ENCODE measurements at regions not wholly inside any gene's neighbourhood (a gene's known extent, or its start where the extent isn't known, plus 50 kb on each side); places are given as distances from the start of the nearest gene placed in this dataset.
A peak's percentile ranks its signal among the peaks of the same experiment; 100 is the strongest.

DNA sequence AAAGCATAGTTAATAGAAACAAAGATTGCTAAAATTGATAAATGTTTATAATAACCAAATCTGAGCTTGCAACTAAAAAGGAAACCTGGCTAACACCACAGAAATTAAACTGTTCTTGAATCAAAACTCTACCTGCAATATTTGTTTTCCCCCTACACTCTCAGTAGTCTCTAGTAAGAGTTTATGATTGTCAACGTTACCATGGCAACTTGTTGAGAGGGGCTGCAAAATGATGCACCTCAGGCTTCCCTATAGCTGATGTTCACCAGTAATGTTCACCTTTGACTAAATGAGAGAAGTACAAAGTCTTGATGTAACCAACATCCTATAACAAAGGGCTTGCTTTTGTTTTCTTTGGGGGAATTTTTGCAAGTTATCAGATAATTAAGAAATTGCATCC lies 101.1 kb upstream of the FHIT start:
- no peak overlapping the region for H3K27ac Mint-ChIP-seq
- CTCF ChIA-PET = no interaction called here
- POLR2A ChIA-PET = no interaction called here

DNA sequence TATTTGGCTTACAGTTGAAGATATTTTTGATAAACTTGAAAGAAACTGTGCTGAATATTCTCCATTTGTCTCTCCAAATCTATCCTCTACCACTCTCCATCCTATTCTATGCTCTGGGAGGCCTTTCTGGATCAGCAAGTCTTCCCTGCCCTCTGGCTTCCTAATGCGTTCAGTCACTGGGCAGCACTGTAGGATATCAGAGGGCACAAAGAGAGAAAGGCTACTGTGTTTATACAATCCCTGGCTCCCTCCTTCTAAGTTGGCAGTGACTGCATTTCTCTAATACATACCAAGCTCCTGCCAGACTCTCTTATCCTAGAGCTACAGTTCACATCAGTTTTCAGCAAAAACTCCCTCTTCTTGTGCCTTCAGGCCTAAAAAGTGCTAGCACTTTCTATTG lies 102.1 kb upstream of the FHIT start:
- CTCF ChIA-PET = no interaction called here
- H3K9me3 Mint-ChIP-seq (ENCODE audit: low read depth) = no peaks in the 10 kb centered on the region
- H3K27me3 Mint-ChIP-seq = peaks cover 8% of the 10 kb centered on the region
- H3K4me1 Mint-ChIP-seq = no peaks in the 10 kb centered on the region
- ATAC-seq (no peak), DNase-seq (no peak)
- no peaks in the 10 kb centered on the region for H3K36me3 Mint-ChIP-seq (ENCODE audit: low read depth)
- H3K4me3 Mint-ChIP-seq = no peak overlapping the region
- POLR2A ChIA-PET = no interaction called here
- intact Hi-C loops (cut with DNase I, micrococcal nuclease) = no loop called here
- no peak overlapping the region for H3K27ac Mint-ChIP-seq

More for the DNA sequence above, 101.1 kb upstream of the FHIT start:
- Mint-ChIP-seq H3K4me1 (no peaks in the 10 kb centered on the region), H3K36me3 (ENCODE audit: low read depth) (no peaks in the 10 kb centered on the region), H3K27me3 (peaks cover 7% of the 10 kb centered on the region), H3K9me3 (ENCODE audit: low read depth) (no peaks in the 10 kb centered on the region), H3K4me3 (no peak overlapping the region)
- DNase-seq (no peak), ATAC-seq (no peak)
- intact Hi-C loops (cut with DNase I, micrococcal nuclease) = no loop called here

DNA sequence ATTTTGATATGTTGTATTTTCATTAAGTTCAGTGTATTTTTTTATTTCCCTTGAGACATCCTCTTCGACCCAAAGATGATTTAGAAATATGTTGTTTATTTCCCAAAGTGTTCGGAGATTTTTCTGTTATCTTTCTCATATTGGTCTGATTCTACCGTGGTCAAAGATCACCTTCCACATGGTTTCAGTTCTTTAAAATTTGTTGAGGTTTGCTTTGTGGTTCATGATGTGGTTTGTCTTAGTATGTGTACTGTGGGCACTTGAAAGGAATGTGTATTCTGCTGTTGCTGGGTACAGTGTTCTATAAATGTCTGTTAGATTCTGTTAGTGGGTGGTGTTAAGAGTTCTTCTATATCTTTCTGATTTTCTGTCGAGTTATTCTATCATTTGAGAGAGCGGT lies 103.4 kb upstream of the FHIT start:
- no peak for ATAC-seq
- Mint-ChIP-seq H3K27me3 (peaks cover 8% of the 10 kb centered on the region), H3K27ac (no peak overlapping the region), H3K36me3 (ENCODE audit: low read depth) (no peaks in the 10 kb centered on the region), H3K4me1 (no peaks in the 10 kb centered on the region), H3K9me3 (ENCODE audit: low read depth) (no peaks in the 10 kb centered on the region), H3K4me3 (no peak overlapping the region)
- ChIA-PET CTCF (no interaction called here), POLR2A (no interaction called here)
- no peak for DNase-seq
- intact Hi-C loops (cut with DNase I, micrococcal nuclease) = no loop called here

DNA sequence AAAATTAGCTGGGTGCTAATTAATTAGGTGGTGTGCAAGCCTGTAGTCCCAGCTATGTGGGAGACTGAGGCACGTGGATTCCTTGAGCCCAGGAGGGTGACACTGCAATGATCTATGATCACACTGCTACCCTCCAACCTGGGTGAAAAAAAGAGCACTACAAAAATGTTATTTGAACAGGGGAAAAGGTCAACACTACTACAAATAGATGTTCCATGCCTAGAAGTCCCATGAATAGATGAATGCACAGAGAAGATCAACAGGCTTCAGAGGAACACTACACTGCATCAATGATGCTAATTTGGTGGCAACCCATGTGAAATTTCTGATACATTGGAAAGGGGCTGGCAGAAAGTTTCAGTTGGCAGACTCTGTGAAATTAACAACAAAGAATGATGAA lies 105.4 kb upstream of the FHIT start:
- DNase-seq (no peak), ATAC-seq (no peak)
- ChIA-PET POLR2A (no interaction called here), CTCF (interaction anchor here (0.6 to 1.7 kb wide), 3 partner anchors 14 to 62 kb away, joined by 3 to 6 read pairs (median 3); no protein-coding TSS in a partner anchor)
- no peak overlapping the region for H3K27ac Mint-ChIP-seq
- H3K4me1 Mint-ChIP-seq = no peaks in the 10 kb centered on the region
- intact Hi-C loops (cut with DNase I, micrococcal nuclease) = no loop called here
- no peak overlapping the region for H3K4me3 Mint-ChIP-seq
- no peaks in the 10 kb centered on the region for H3K36me3 Mint-ChIP-seq (ENCODE audit: low read depth)
- no peaks in the 10 kb centered on the region for H3K9me3 Mint-ChIP-seq (ENCODE audit: low read depth)
- H3K27me3 Mint-ChIP-seq = peaks cover 8% of the 10 kb centered on the region

DNA sequence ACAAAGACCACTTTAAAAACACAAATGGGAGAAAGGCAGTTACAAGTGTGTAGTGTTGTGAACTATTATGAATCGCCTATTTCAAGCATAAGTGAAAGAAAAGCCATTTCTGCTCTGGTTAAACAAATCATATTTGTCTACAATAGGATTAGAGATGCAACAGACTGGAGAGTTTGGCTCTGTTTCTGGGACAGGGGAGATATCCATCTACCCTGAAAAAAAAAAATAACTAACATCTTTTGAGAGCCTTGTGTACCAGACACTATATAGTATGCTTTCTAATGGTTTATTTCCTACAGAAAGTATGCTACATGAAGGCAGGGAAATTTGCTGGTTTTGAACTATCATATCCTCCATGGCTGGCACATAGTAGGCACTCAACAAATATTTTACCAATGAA lies 106.7 kb upstream of the FHIT start:
- intact Hi-C loops (cut with DNase I, micrococcal nuclease) = no loop called here
- H3K9me3 Mint-ChIP-seq (ENCODE audit: low read depth) = no peaks in the 10 kb centered on the region
- ChIA-PET POLR2A (no interaction called here), CTCF (interaction anchor here (1.0 to 1.7 kb wide), 2 partner anchors 10 to 24 kb away, joined by 3 to 6 read pairs; no protein-coding TSS in a partner anchor)
- H3K27ac Mint-ChIP-seq = no peak overlapping the region
- H3K4me1 Mint-ChIP-seq = no peaks in the 10 kb centered on the region
- no peak for DNase-seq
- peaks cover 8% of the 10 kb centered on the region for H3K27me3 Mint-ChIP-seq
- ATAC-seq = no peak
- H3K36me3 Mint-ChIP-seq (ENCODE audit: low read depth) = no peaks in the 10 kb centered on the region
- no peak overlapping the region for H3K4me3 Mint-ChIP-seq

DNA sequence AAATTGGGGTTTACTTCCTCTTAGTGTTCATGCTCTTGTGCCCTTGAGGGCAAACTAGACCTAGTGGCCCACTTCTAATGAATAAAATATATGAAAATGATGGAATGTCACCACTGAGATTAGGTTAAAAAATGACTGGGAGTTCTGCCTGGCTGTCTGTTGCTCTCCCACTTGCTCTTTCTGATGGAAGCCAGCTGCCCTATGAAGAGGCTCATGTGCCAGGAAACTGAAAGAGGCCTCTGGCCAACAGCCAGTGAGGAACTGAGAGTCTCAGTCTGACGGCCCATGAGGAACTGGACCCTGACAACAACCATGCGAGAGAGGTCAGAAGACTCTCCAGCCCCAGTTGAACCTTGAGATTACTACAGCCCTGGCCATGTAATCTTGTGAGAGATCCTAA lies 107.1 kb upstream of the FHIT start:
- ATAC-seq = no peak
- Mint-ChIP-seq H3K36me3 (ENCODE audit: low read depth) (no peaks in the 10 kb centered on the region), H3K9me3 (ENCODE audit: low read depth) (no peaks in the 10 kb centered on the region), H3K4me3 (no peak overlapping the region), H3K27me3 (peaks cover 8% of the 10 kb centered on the region), H3K4me1 (no peaks in the 10 kb centered on the region), H3K27ac (no peak overlapping the region)
- ChIA-PET CTCF (no interaction called here), POLR2A (no interaction called here)
- no peak for DNase-seq
- intact Hi-C loops (cut with DNase I, micrococcal nuclease) = no loop called here

DNA sequence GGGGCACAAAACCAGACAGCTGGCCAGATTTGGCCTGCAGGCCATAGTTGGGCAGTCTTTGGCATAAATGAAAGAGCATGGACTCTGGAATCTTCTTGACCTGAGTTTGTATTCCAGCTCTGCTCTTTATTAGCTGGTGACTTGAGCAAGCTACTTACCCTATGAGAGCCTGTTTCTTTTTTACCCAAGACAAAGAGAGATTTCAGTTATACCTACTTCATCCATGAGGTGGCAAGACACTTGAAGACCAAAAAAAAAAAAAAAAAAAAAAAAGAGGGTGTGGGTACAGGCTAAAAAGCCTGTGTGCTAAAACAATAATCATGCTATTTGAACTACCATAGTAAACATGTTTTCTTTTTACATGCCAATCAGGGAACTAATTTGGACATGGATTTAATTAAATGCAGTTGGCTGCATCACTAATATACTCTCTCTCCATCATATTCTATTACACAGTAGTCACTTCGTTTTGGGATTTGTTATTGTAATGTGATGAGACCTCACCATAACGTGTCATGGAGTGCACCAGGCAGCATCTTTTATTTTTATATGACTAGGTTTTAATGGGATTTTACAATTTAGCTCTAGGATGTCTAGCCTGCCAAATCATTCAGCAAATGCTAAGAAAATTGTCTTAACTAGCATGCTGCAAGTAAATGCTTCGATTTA lies 109.2 kb upstream of the FHIT start:
- ATAC-seq (no peak), DNase-seq (no peak)
- no peak overlapping the region for H3K4me3 Mint-ChIP-seq
- no peaks in the 10 kb centered on the region for H3K4me1 Mint-ChIP-seq
- H3K27me3 Mint-ChIP-seq = peaks cover 6% of the 10 kb centered on the region
- H3K27ac Mint-ChIP-seq = no peak overlapping the region
- intact Hi-C loops (cut with DNase I, micrococcal nuclease) = no loop called here
- peaks cover 3% of the 10 kb centered on the region for H3K9me3 Mint-ChIP-seq (ENCODE audit: low read depth)
- POLR2A ChIA-PET = no interaction called here
- no peaks in the 10 kb centered on the region for H3K36me3 Mint-ChIP-seq (ENCODE audit: low read depth)
- CTCF ChIA-PET = no interaction called here

DNA sequence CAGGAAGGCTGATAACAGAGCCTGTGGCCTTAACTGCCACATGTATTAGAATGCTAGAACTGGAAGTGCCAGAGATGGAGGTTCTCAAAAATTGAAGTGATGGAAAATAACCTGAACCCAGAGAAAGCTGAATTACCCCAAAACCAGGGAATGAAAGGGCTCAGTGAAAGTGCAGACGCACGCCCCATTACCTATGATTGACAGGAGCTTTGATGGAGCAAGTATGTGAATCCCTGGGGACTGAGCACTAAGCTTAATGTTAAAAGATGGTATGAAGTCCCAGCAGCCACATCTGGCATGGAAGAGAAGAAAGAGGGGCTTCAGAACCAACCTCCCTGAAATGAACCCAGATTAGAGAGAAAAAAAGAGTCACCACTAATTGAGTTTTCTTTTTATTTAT lies 118.4 kb upstream of the FHIT start:
- POLR2A ChIA-PET = no interaction called here

DNA sequence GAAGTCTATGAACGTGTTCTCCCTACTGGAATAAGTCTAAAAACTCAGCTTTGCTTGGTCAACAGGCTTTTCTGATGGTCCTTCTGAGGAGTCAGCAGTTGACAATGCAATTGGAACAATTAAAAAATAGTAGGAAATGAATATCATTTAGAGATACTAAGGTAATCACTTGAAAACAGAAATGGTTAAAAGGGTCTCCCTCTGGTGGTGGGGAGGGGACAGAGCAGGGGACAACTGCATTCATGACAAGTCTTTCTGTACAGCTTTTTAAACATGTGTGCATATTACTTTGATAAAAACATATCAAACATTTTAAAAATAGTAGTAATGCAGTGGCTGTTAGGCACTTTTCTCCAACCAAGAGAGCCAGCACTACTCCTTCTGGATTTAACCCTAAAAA lies 119.9 kb upstream of the FHIT start:
- intact Hi-C loops (cut with DNase I, micrococcal nuclease) = no loop called here
- H3K9me3 Mint-ChIP-seq (ENCODE audit: low read depth) = no peaks in the 10 kb centered on the region
- ATAC-seq = no peak
- DNase-seq = peak; percentile 51
- no peaks in the 10 kb centered on the region for H3K27me3 Mint-ChIP-seq
- ChIA-PET CTCF (interaction anchor here (0.7 to 2.1 kb wide), 3 partner anchors 11 to 1510 kb away, joined by 3 to 10 read pairs (median 3); no protein-coding TSS in a partner anchor), POLR2A (no interaction called here)
- H3K4me3 Mint-ChIP-seq = no peak overlapping the region
- no peak overlapping the region for H3K27ac Mint-ChIP-seq
- no peaks in the 10 kb centered on the region for H3K36me3 Mint-ChIP-seq (ENCODE audit: low read depth)
- no peaks in the 10 kb centered on the region for H3K4me1 Mint-ChIP-seq

More for the DNA sequence above, 118.4 kb upstream of the FHIT start:
- ATAC-seq (no peak), DNase-seq (no peak)
- H3K27ac Mint-ChIP-seq = no peak overlapping the region
- H3K4me1 Mint-ChIP-seq = no peaks in the 10 kb centered on the region
- CTCF ChIA-PET = interaction anchor here (0.6 to 2.1 kb wide), 2 partner anchors 12 to 623 kb away, joined by 3 to 10 read pairs; no protein-coding TSS in a partner anchor
- no peaks in the 10 kb centered on the region for H3K9me3 Mint-ChIP-seq (ENCODE audit: low read depth)
- intact Hi-C loops (cut with DNase I, micrococcal nuclease) = no loop called here
- H3K27me3 Mint-ChIP-seq = no peaks in the 10 kb centered on the region
- H3K36me3 Mint-ChIP-seq (ENCODE audit: low read depth) = no peaks in the 10 kb centered on the region
- H3K4me3 Mint-ChIP-seq = no peak overlapping the region

DNA sequence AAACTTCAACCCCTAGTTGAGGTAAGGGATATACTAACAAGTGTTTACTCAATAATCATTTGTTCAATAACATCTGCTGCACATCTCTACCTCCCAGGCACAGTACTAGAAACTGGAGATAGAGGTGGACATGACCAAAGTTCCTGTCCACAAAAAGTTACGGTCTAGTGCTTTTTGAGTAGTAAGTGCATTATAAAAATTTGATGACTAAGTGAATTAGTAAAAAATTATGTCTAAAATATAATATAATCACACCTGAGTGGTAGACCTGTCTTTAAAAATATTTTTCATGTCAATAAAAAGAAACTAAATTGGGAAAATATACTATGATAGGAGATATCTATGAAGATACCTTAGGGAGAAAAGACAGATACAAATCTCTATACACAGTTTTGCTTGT lies 121.5 kb upstream of the FHIT start:
- ATAC-seq (no peak), DNase-seq (no peak)
- Mint-ChIP-seq H3K36me3 (ENCODE audit: low read depth) (no peaks in the 10 kb centered on the region), H3K27ac (no peak overlapping the region), H3K4me1 (no peaks in the 10 kb centered on the region), H3K27me3 (no peaks in the 10 kb centered on the region), H3K4me3 (no peak overlapping the region), H3K9me3 (ENCODE audit: low read depth) (no peaks in the 10 kb centered on the region)
- POLR2A ChIA-PET = no interaction called here
- CTCF ChIA-PET = interaction anchor here (0.7 kb wide), 1 partner anchor 10 kb away, joined by 3 read pairs; no protein-coding TSS in a partner anchor
- intact Hi-C loops (cut with DNase I, micrococcal nuclease) = no loop called here

DNA sequence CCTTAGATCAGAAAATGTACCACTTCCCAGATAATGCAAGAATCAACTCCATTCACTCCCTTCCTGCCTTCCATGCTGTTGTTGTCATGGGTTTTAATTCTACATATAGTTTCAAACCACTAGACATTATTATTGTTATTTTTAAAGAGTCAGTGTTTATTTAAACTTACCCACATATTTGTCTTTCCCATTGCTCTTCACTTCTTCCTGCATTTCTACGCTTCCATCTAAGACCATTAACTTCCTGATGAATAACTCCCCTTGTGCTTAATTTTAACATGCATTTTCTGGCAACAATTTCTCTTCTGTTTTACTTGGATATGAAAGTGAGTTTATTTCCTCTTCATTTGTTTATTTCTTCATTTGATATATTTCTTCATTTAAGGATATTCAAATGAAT lies 127.1 kb upstream of the FHIT start:
- intact Hi-C loops (cut with DNase I, micrococcal nuclease) = no loop called here
- peaks cover 3% of the 10 kb centered on the region for H3K4me1 Mint-ChIP-seq
- no peak overlapping the region for H3K27ac Mint-ChIP-seq
- no peaks in the 10 kb centered on the region for H3K9me3 Mint-ChIP-seq (ENCODE audit: low read depth)
- H3K27me3 Mint-ChIP-seq = peaks cover 10% of the 10 kb centered on the region
- CTCF ChIA-PET = no interaction called here
- ATAC-seq = no peak
- H3K36me3 Mint-ChIP-seq (ENCODE audit: low read depth) = no peaks in the 10 kb centered on the region
- no peak for DNase-seq
- no peak overlapping the region for H3K4me3 Mint-ChIP-seq
- POLR2A ChIA-PET = no interaction called here

DNA sequence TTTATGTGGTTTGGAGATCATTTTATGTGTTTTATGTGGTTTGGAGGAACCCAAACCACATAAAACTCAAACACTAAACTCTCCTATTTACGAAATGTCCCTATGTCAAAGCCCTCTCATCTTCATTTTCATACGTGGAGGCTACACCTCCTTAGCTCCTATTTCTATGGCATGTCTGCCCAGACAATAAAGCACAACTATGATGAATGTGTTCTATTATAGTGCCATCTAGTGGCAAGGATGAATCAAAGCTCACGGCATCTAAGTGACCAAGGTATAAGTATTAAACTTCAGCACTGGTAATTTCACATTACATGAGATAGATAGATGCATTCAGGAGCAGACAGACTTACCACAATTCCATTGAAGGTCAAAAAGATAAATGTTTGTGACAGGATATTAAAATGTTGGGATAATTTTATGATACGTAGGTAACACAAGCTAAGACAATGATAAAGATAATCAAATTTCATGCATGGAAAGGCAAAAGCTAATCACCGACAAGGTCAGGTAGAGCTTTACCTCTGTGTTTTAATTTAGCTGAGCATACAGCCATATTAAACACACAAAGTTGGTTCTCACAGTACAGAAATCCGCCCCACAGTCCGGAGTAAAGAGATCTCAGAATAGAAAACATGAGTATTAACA lies 130.6 kb upstream of the FHIT start:
- CTCF ChIA-PET = interaction anchor here (0.6 to 1.9 kb wide), 21 partner anchors 9 to 1975 kb away, joined by 3 to 12 read pairs (median 3); no protein-coding TSS in a partner anchor
- Mint-ChIP-seq H3K4me3 (no peak overlapping the region), H3K27ac (no peak overlapping the region), H3K27me3 (peaks cover 17% of the 10 kb centered on the region), H3K4me1 (peaks cover 3% of the 10 kb centered on the region), H3K36me3 (ENCODE audit: low read depth) (no peaks in the 10 kb centered on the region), H3K9me3 (ENCODE audit: low read depth) (no peaks in the 10 kb centered on the region)
- DNase-seq (no peak), ATAC-seq (peak; percentile 87)
- POLR2A ChIA-PET = no interaction called here
- intact Hi-C loops (cut with DNase I, micrococcal nuclease) = loop anchor here (5.0 to 10.0 kb wide), 3 partner anchors 803 to 1810 kb away; no protein-coding TSS in a partner anchor

Data from activated CD4-positive, alpha-beta T cell treated with anti-CD3 and anti-CD28 coated beads for 36 hours (primary cell).